OCI-LY1 (cell line): ENCODE measurements at regions not wholly inside any gene's neighbourhood (a gene's known extent, or its start where the extent isn't known, plus 50 kb on each side); places are given as distances from the start of the nearest gene placed in this dataset.

Experiments used
- H2AFZ ChIP-seq: fragments of 200-600 bp; sonication (generic), shearing (Covaris generic); 2 replicates; pipeline ENCODE4 v1.6.0; 2014; ENCODE audit warnings: antibody characterized with exemption, mild to moderate bottlenecking, low read length
- H3F3A ChIP-seq: fragments of 200-600 bp; sonication (generic), shearing (Covaris generic); 2 replicates; pipeline ENCODE4 v1.6.0; 2014; ENCODE audit warnings: mild to moderate bottlenecking, antibody characterized with exemption, low read length, moderate library complexity; ENCODE audit not compliant: insufficient read depth
- H3K27ac ChIP-seq: fragments of 200-600 bp; sonication (generic); 2 replicates; pipeline ENCODE4 v1.5.1; 2014; ENCODE audit warnings: low read length, mixed run types, mild to moderate bottlenecking, low read depth; ENCODE audit not compliant: poor library complexity, severe bottlenecking
- H3K27me3 ChIP-seq: fragments of 200-600 bp; sonication (generic); 2 replicates; pipeline ENCODE4 v1.6.0; 2014; ENCODE audit warnings: antibody characterized with exemption, mild to moderate bottlenecking, low read length, moderate library complexity; ENCODE audit not compliant: insufficient read depth
- H3K36me3 ChIP-seq: fragments of 200-600 bp; sonication (generic); 2 replicates; pipeline ENCODE4 v1.6.1; 2014; ENCODE audit warnings: mild to moderate bottlenecking, antibody characterized with exemption, low read length, moderate library complexity, mixed read lengths; ENCODE audit not compliant: insufficient read depth
- H3K4me1 ChIP-seq: fragments of 200-600 bp; sonication (generic); 2 replicates; pipeline ENCODE4 v1.5.1; 2014; ENCODE audit warnings: mild to moderate bottlenecking, low read length, moderate library complexity; ENCODE audit not compliant: insufficient read depth, severe bottlenecking
- H3K4me2 ChIP-seq: fragments of 200-600 bp; sonication (generic), shearing (Covaris generic); 2 replicates; pipeline ENCODE4 v1.6.1; 2014; ENCODE audit warnings: low read length
- H3K4me3 ChIP-seq: fragments of 200-600 bp; sonication (generic); 2 replicates; pipeline ENCODE4 v1.5.1; 2014; ENCODE audit warnings: low read length, low read depth, mild to moderate bottlenecking, mixed read lengths; ENCODE audit not compliant: poor library complexity, severe bottlenecking
- H3K79me2 ChIP-seq: fragments of 200-600 bp; shearing (Covaris generic); 2 replicates; pipeline ENCODE4 v1.6.1; 2016; ENCODE audit warnings: mixed run types, low read length, mixed read lengths; ENCODE audit not compliant: insufficient read depth
- H3K9ac ChIP-seq: fragments of 200-600 bp; sonication (generic), shearing (Covaris generic); 2 replicates; pipeline ENCODE4 v1.6.1; 2014; ENCODE audit warnings: mild to moderate bottlenecking, low read length, mixed read lengths
- H3K9me2 ChIP-seq: fragments of 200-600 bp; sonication (generic), shearing (Covaris generic); 2 replicates; pipeline ENCODE4 v1.6.1; 2014; ENCODE audit warnings: low read depth, mild to moderate bottlenecking, low read length, mixed read lengths
- H3K9me3 ChIP-seq: fragments of 200-600 bp; shearing (Covaris generic); 2 replicates; pipeline ENCODE4 v1.6.1; 2014; ENCODE audit warnings: low read length, mixed read lengths
- H4K20me1 ChIP-seq: fragments of 200-600 bp; sonication (generic), shearing (Covaris generic); 2 replicates; pipeline ENCODE4 v1.6.0; 2016; ENCODE audit warnings: mild to moderate bottlenecking, low read length; ENCODE audit not compliant: insufficient read depth
- CTCF ChIP-seq: fragments of 200-600 bp; sonication (generic), shearing (Covaris generic); IDR thresholded peaks from 2 replicates; pipeline ENCODE4 v1.5.1; 2017; ENCODE audit warnings: mild to moderate bottlenecking, antibody characterized with exemption, low read length, moderate library complexity, mixed read lengths
- EZH2 ChIP-seq: fragments of 200-600 bp; sonication (generic), shearing (Covaris generic); IDR thresholded peaks from 2 replicates; pipeline ENCODE4 v1.8.0; 2017; ENCODE audit warnings: borderline replicate concordance, mixed run types, mild to moderate bottlenecking, antibody characterized with exemption, low read length, moderate library complexity, mixed read lengths

GRCh38 chr16:5393070-5393469, 295.5 kb upstream of the EEF2KMT start:
- Histone ChIP-seq H4K20me1 (no peaks in the 10 kb centered on the region), H3K36me3 (no peaks in the 10 kb centered on the region), H3K4me2 (no peak overlapping the region), H3K9ac (no peak overlapping the region), H2AFZ (no peak overlapping the region), H3K27ac (no peak overlapping the region), H3K9me3 (no peaks in the 10 kb centered on the region), H3K9me2 (no peaks in the 10 kb centered on the region), H3K4me1 (no peaks in the 10 kb centered on the region), H3K79me2 (no peaks in the 10 kb centered on the region), H3F3A (no peaks in the 10 kb centered on the region), H3K27me3 (no peaks in the 10 kb centered on the region), H3K4me3 (no peak overlapping the region)
- no peak for TF ChIP-seq CTCF
- no peak for TF ChIP-seq EZH2

GRCh38 chr16:5386989-5387388, 289.4 kb upstream of the EEF2KMT start:
- Histone ChIP-seq H3F3A (no peaks in the 10 kb centered on the region), H3K4me3 (no peak overlapping the region), H3K9me2 (no peaks in the 10 kb centered on the region), H3K79me2 (no peaks in the 10 kb centered on the region), H4K20me1 (no peaks in the 10 kb centered on the region), H3K4me2 (no peak overlapping the region), H3K27ac (no peak overlapping the region), H3K9me3 (no peaks in the 10 kb centered on the region), H2AFZ (no peak overlapping the region), H3K4me1 (no peaks in the 10 kb centered on the region), H3K9ac (no peak overlapping the region), H3K36me3 (no peaks in the 10 kb centered on the region), H3K27me3 (no peaks in the 10 kb centered on the region)
- no peak for TF ChIP-seq EZH2
- TF ChIP-seq CTCF, result no peak

- H3K36me3 ChIP-seq, result no peaks in the 10 kb centered on the region
- no peak overlapping the region for H3K4me2 ChIP-seq
- H3K79me2 ChIP-seq, result no peaks in the 10 kb centered on the region
- H3K9ac ChIP-seq, result no peak overlapping the region
- H3K9me3 ChIP-seq, result no peaks in the 10 kb centered on the region
- no peaks in the 10 kb centered on the region for H3F3A ChIP-seq
- no peak overlapping the region for H3K4me3 ChIP-seq
- no peak overlapping the region for H3K27ac ChIP-seq
- H2AFZ ChIP-seq, result no peak overlapping the region
- TF ChIP-seq EZH2, result no peak
- no peak for TF ChIP-seq CTCF
- no peaks in the 10 kb centered on the region for H3K9me2 ChIP-seq
- no peaks in the 10 kb centered on the region for H4K20me1 ChIP-seq
- no peaks in the 10 kb centered on the region for H3K27me3 ChIP-seq
- H3K4me1 ChIP-seq, result no peaks in the 10 kb centered on the region
These were observed 288.2 kb upstream of the EEF2KMT start for GRCh38 chr16:5385811-5386210.
